EH (cell line): ENCODE measurements at regions not wholly inside any gene's neighbourhood (a gene's known extent, or its start where the extent isn't known, plus 50 kb on each side); places are given as distances from the start of the nearest gene placed in this dataset.

ENCODE experiments used
- DNase-seq: peaks from one replicate; pipeline ENCODE4 v3.0.0-alpha.2; 2015; ENCODE audit warnings: low read depth

DNA sequence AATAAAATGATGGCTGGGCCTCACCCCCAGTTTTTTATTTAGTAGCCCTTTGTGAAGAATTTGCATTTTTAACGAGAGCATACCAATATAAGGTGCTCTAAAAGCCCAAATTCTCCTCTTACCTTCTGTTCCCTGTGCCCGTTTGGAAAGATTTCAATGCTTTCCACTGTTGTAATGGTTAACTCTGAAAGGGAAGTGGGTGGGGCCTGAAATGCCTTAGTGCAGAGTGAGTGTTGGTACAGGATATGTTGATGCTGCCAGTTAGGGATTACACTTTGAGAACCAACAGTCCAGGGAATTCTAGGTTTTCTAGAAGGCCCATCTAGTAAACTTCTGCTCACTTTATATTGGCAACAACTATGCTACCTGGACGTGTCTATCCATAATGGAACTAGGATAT, 562.7 kb upstream of the NRSN1 start:
- no peak for DNase-seq

DNA sequence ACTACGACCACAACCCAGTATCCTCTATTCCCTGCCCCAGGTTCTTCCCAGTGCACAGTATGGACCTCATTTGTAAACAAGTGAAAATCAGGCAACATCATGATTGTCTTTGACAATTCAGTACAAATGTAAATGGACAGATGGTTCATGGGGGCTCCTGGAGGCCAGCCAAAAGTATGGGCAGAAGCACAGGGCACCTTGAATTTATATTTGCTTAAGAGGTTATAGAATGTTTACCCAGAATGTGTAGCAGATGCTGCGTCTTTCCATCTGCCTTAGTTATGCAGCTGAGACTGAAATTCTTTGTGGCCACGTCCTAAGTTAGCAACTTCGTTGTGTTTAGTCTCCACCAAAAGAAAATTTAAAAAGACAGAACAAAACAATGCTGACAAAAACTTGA, 559.6 kb upstream of the NRSN1 start:
- DNase-seq: no peak

DNA sequence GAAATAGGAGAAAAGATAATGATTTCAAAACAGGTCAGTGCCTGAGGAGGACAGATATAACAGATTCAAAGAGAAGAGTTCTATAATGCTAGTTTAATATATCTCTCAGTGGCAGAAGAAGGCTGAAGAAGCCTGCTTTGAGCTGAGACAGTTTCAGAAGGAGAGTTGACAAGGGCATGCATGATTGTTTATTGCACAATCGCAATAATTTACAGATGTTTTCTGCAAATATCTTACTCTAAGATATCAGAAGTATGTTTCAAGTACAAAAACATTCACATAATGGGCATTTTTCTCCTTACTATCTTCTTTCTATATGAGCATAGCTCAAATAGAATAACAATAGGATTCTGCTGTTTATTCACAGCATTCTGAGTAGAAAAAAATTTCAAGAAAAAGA, 557.7 kb upstream of the NRSN1 start:
- DNase-seq: no peak

DNA sequence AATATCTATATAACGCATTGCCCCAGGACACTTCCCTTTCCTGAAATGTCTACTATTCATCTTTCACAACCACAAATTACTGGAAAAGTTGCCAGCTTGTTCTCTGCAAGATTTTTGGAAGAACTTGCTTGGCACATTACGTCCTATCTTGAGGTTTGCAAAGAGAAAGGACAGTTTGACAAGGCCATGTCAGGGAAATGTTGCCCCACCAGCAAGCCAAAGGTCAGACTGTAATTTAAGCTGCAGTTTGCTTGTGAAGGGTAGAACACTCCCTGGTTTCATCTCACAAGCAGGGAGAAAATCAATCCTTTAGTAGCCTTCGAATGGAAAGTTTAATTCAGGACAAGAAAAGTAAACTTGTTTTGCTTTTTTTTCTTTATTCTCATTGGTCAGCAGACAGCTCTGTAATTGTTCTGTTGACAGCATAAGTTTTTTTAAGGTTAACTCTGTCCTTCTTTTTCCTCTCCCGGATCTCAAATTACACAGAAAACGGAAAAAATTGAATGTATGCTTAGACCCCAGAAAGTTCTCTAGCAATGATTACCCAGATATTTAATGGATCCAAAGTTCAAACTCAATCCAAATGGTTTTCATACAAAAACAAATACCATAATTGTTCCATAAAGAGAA, 541.8 kb upstream of the NRSN1 start:
- DNase-seq: no peak

DNA sequence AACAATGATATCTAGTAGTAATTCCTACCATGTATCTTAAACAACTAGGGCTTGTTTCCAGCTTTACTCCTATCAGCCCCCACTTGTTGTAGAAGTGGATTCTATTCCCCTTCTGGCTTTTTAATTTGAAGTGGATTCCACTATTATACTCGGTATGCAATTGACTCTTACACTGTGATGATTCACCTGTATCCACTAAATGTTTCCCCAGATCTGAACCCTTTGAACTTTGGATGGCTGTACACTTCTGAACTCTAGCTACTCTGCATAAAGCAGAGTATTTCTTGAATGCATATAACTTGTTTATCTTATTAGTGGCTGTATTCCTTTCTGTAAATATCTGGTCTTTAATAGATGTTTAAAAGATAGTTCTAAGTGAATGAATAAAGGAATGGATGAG, 538.4 kb upstream of the NRSN1 start:
- DNase-seq: no peak

DNA sequence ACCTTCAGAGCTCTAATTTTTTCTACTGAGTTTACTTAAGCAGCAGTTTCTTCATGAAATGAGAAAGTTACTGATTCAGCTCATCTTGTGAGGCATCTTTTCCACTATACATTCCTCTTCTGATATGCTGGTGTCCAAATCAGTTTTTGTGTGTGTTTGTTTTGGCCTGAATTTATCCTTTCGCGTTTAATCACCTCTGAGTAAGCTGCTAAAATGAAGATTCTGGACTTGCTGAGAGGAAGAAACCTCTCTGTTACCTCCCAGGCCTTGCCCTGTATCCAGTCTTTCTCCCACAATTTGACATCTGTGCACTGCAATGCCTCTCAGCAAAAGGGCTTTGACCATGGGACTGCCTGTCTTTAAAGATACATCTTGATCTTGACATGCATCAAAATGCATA, 536.2 kb upstream of the NRSN1 start:
- DNase-seq: no peak

DNA sequence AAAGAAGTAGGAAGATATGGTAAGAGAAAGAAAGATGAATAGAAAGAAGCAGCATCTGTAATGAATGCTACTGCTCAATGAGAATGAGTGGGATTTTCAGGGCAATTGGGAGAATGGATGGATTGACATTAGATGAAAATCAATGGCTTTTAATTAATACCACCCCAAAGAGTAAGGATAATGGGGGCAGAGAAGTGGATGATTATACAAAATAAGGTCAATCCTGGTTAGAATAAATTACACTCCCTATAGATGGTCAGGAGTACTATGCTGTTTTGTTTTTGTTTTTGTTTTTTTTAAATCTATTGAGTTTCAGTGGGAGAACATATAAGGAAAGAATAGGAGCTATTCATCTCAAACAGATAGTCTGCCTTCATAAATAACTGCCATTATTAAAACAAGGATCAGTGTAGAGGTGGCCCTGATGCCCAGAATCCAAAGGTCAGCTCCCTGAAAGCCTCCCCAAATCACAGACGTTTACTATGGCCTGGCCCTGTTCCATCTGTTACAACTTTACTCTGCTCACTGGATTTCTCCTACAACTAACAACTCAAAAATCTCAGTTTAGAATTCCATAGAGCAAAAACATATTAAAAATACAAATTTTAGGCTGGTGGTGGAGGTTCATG, 535.4 kb upstream of the NRSN1 start:
- no peak for DNase-seq

DNA sequence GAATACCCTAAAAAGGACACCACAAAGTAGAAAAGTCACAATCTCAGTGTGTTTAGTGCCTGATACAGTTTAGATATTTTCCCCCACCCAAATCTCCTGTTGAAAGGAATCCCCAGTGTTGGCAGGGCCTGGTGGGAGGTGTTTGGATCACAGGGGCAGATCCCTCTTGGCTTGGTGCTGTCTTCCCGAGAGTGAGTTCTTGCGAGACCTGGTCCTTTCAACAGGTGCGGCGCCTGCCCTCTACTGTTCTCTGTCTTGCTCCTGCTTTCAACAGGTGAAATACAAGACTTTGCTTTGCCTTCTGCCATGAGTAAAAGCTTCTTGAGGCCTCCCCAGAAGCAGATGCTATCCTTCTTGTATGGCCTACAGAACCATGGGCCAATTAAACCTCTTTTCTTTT, 534.3 kb upstream of the NRSN1 start:
- no peak for DNase-seq

DNA sequence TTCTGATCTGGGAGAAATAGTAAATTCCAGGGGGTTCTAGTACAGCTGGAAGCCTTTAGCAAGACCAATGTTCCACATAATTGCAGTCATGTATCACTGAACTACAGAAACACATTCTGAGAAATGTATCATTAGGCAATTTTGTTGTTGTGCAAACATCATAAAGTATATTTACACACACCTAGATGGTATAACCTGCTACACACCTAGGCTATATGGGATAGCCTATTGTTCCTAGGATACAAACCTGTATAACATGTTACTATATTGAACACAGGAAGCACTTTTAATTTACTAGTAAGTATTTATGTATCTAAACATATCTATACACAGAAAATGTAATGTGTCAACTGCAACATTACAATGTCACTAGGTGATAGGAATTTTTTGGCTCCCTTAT, 525.9 kb upstream of the NRSN1 start:
- DNase-seq: no peak

DNA sequence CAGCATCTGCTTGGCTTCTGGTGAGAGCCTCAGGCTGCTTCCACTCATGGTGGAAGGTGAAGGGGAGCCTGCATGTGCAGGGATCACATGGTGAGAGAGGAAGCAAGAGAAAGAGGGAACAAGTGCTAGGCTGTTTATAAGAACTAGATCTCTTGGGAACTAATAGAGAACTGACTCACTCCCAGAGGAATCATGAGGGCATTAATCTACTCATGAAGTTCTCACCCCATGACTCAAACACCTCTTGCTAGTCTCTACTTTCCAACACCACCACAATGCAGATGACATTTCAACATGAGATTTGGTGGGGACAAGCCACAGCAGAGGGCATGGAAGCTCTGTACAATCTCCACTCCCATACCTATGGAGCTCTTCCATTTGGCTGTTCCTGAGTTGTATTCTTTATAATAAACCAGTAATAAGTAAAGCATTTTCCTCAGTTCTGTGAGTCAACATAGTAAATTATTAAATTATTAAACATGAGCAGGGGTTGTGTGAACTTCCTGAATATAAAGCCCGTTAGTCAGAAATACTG, 524.1 kb upstream of the NRSN1 start:
- no peak for DNase-seq

DNA sequence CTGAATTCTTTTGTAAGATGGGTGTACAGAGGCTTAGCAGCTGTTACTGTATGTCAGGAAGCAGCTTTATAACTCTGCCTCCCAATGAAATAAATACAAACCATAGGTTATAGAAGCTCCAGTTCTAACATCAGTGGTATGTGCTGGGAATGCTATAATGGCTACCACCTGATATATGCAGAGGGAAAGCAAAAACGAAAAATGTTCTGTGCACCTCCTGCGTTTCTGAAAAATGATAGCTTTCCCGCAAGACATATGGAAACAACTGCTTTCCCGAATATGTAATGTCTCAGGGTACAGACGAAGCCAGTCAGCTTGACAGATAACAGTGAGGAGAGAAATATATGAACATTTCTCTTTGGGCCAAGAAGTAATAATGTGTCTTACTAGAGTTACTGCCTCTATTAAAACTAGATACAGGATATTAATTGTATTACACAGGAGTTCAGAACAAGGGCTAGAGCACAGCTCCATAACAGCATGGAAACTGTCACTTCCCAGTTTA, 517.0 kb upstream of the NRSN1 start:
- no peak for DNase-seq

DNA sequence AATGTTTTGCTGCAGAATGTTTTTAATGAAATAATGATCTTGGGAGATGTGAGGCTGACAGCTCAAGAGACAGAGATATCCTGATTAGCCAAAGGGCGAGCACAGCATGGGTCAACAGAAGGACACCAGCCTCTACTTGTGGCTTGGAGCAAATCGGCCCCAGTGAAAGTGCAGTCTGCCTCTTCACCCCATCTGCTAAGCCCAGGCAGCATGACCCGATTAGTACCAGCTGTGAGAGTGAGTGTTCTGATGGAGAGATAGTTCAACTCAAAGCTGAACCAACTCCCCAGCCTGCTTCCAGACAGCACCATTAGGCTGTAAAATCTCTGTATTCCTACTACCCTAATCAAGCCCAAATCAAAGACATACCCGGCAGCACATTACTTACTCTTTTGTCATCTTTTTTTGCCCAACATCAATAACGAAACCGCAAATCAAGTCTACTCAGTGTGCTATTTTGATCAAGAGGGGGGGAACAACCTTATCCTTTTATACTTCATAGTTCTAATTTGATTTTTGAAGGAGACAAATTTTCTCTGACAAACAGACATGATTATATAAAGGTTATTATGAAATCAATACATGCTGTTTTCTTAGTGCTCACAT, 514.1 kb upstream of the NRSN1 start:
- DNase-seq: no peak

DNA sequence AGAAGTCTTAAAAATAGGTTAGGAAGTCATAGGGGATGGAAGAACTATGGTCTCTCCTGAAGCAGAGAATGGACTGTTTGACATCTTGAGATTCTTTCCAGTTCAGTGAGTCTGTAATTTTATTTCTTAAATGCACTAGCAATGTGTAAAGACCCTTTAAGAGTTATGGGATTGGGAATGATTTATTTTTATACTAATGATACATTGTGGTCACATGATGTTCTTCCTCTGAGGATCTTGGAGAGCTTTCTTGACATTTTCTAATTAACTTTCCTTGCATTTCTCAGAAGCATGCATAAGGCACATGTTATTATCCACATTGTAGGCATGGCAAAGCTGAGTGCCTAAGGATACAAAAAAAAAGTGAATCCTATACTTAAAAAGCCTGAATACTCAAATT, 507.6 kb upstream of the NRSN1 start:
- DNase-seq: no peak

DNA sequence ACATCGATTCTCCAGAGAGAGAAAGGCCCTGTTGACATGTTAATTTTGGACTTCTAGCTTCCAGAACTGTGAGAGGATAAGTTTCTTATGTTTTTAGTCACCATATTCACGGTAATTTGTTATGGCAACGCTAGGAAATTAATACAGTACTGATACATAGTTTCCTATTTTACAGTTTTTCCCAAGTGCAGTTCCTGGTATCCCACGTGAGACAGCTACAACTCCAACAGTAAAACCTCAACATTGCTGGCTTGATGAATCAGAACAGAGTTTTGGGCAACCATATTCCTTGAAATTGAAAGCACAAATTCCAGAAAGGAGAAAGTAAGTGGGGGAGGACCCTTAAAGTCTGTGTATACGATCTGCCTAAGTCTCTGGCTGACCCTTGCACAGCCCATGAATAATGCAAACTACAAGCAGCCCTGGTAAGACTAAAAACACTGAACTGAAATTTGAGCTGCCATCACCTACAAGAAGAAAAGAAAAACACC, 505.1 kb upstream of the NRSN1 start:
- DNase-seq: no peak

DNA sequence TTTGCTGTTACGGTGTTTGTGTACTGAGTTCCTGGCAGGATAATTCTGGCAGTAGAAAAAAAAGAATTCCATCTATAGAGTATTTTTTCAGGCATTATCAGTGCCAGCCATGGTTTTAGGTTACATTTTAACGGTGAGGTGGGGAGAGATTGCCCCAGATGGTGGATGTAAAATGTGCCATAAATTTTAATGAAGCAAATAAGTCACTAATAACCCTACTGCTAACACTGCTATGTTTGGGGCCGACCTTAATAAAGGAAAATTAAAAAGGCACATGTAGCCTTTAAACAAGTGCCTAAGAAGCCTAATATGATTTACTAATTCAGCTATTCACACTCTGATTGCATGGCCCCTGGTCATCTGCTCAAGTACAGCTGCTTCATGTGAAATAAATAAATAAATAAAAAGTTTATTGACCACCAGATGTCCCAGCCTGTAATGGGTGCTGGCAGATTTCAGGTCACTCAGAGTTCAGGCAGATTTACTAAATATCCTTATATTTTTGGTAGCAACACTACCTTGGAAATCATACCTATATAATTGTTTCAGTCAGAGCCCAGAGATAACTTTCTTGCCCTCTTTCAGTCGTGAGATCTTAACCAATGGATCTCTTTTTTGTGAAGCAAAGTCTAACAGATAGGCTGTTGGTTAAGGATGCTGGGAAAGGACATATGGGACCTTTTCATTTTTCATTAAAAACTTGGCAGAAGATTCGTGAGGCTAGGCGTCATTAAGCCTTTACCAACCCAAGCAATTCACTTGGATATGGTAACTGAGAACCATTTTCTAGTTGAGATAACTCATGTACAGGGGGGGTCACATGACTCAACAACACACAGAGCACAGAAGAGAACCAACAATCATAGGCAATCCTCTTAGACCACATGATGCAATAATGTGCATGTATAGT, 495.0 kb upstream of the NRSN1 start:
- no peak for DNase-seq

DNA sequence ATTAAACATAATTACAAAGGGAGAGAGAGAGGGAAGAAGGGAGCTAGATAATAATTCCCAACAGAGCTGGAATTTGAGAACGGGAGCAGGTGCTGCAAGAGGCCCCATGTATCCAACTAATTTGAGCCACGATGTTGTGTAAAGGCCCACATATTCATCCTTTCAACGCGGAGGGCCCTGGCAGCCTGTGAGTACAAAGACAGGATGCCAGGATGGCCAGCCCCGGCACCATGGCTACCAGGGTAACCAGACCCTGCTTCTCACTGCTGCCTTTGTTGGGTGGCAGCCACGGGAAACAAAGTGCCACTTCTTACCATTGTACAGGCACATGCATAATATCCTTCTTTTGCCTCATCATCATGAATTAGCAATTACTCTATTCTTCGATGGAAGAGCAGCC, 492.0 kb upstream of the NRSN1 start:
- no peak for DNase-seq

DNA sequence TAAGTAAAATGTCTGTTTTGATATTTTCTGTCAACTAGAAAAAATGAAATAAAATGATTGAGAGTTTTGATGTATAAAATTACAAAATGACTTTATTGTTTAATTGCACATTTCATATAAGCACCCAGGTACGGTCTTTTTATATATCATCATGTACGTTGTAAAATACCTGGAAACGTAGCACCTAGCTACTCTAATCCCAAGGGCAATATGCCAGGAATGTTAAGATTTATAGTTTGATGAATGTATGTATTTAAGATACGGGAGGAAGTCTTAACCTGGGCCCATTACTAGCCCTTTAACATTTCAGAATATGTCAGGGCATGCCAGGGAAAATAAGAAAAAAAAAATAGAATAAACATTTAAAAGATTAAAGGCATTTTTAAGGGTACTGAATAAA, 490.9 kb upstream of the NRSN1 start:
- no peak for DNase-seq

DNA sequence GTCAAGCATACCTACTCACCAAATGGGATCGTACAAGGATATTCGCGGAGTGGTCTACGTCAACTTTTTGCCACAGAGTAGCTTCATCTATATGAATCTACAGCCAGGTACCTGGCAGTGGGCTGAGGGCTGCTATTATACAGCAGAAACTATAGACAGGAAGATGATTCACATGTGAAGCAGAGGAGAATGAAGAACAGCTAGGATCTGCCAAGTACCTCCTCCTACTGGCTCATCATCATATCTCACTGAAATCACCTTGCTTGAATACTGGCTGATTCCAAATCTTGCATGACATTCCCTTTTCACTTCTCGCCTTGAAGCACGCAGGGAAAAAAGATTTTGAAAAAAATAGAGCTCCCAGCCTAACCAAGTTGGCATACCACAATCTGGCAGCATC, 488.7 kb upstream of the NRSN1 start:
- no peak for DNase-seq

DNA sequence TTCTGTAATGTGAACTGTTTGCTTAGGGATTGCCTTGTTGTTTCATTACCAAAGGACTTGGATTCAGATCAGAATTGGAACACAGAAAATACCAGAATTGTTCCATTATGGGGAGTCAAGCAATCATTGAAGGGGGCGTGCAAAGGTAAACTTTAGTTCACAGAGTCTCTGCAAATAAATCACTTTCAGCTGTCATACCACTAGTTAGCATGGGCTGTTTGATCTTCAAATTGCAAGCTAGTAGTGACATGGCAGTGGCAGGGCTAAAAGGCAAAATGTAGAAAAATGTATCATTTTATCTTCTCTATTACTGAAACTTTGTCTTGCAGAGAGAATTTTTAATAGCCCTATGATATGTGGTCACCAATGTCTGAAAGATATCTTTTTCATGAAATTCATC, 483.2 kb upstream of the NRSN1 start:
- DNase-seq: no peak

DNA sequence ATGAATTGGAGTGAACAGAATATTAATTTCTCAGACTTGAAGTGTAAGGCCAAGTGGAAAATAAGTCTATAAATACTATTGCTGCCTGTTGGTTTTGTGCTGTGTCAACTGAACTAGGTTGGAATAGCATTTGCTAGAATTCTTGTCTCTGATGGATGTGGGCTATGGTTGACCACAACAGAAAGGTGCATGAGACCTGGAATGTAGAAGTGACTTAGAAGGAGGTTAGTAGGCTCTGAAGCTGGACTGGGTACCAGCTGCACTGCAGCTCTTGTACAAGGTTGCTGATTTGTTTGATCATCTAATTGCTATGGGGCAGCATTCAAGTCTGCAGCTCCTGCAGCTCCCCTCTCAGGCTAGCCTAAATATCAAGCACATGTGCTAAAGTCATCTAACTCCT, 479.0 kb upstream of the NRSN1 start:
- DNase-seq: no peak

DNA sequence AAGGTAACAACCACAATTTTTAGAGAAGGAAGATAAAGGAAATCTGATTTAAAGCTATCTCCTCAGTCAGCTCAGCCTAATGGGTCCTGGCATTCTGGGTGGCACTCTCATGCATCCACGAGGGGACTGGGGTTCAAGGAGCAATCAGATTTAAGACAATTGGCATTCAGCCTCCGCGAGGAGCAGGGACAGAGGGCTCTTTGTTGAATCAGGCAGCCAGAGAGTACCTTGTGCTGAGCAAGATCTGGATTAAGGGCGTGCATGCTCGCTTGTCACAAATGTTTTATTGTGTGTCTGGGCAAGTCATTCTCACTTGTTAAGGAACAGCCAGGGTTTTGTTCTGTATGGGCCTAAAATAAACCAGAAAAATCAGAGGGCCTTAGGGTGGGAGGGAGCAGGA, 475.3 kb upstream of the NRSN1 start:
- DNase-seq: no peak

DNA sequence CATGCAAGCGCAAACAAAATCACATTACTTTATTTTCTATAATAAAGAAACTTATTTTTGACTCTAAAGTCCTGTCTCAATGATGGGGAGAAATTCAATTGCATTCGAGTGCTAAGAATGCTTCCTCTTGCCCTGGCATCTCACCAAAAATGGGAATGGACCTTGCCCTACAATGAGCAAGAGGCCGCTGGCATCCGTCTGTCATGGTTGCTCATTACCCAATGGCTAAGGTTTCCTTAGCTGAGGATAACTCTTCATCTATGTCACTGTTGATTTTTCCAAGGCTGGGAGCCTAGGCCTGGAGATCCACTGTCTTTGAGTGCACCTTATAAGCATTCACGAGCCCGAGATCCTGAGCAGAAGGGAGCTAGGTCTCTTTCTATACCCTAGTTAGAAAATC, 471.3 kb upstream of the NRSN1 start:
- no peak for DNase-seq
